Dermis microvascular lymphatic vessel endothelial cell (primary cell): ENCODE measurements at regions not wholly inside any gene's neighbourhood (a gene's known extent, or its start where the extent isn't known, plus 50 kb on each side); places are given as distances from the start of the nearest gene placed in this dataset.
A peak's percentile ranks its signal among the peaks of the same experiment; 100 is the strongest.
"Not testable (repeated sequence)": the region's sequence is repeated elsewhere in the genome, so short reads cannot be mapped to it uniquely, and the experiment has no call there.

ENCODE experiments used
- DNase-seq, 2 donors: peaks; one replicate each; pipeline versions ENCODE4 v3.0.0 to v3.0.0-alpha.2; 2010; ENCODE audit warnings: low read depth in 2 of 2

GRCh38 chrX:124426288-124427169 is 80.2 kb downstream of the SH2D1A start:
- DNase-seq: peak in 1 of 2 donors; percentile 16

- no peak for DNase-seq
These were observed 86.8 kb downstream of the SH2D1A start for GRCh38 chrX:124433186-124433585.

- DNase-seq: no peak
These were observed 89.3 kb downstream of the SH2D1A start for GRCh38 chrX:124435616-124436015.

GRCh38 chrX:124440695-124441094 is 94.3 kb downstream of the SH2D1A start:
- DNase-seq: no peak

GRCh38 chrX:124441971-124442590 is 95.7 kb downstream of the SH2D1A start:
- no peak for DNase-seq

- no peak for DNase-seq
These were observed 109.6 kb downstream of the SH2D1A start for GRCh38 chrX:124455966-124456365.

- not testable (repeated sequence) for DNase-seq
These were observed 113.5 kb downstream of the SH2D1A start for GRCh38 chrX:124459851-124460250.

- DNase-seq: no peak
These were observed 116.6 kb downstream of the SH2D1A start for GRCh38 chrX:124462931-124463330.

- no peak for DNase-seq
These were observed 120.8 kb downstream of the SH2D1A start for GRCh38 chrX:124467202-124467601.

- DNase-seq: no peak
These were observed 129.0 kb downstream of the SH2D1A start for GRCh38 chrX:124475358-124475757.

- DNase-seq: no peak
These were observed 130.2 kb downstream of the SH2D1A start for GRCh38 chrX:124476562-124476961.

- no peak for DNase-seq
These were observed 131.7 kb downstream of the SH2D1A start for GRCh38 chrX:124478046-124478445.

- no peak for DNase-seq
These were observed 142.2 kb downstream of the SH2D1A start for GRCh38 chrX:124488412-124489161.

GRCh38 chrX:124493984-124494383 is 147.6 kb downstream of the SH2D1A start:
- DNase-seq: no peak

- no peak for DNase-seq
These were observed 151.0 kb downstream of the SH2D1A start for GRCh38 chrX:124497386-124497785.

GRCh38 chrX:124501586-124501985 is 155.2 kb downstream of the SH2D1A start:
- no peak for DNase-seq

- no peak for DNase-seq
These were observed 155.8 kb downstream of the SH2D1A start for GRCh38 chrX:124502166-124502565.

GRCh38 chrX:124502599-124502998 is 156.2 kb downstream of the SH2D1A start:
- DNase-seq: no peak

- DNase-seq: no peak
These were observed 158.0 kb downstream of the SH2D1A start for GRCh38 chrX:124504111-124504983.

GRCh38 chrX:124506066-124506465 is 159.7 kb downstream of the SH2D1A start:
- no peak for DNase-seq

- DNase-seq: no peak
These were observed 160.9 kb downstream of the SH2D1A start for GRCh38 chrX:124507246-124507645.
